Neural crest cell (in vitro differentiated cells): ENCODE measurements at regions not wholly inside any gene's neighbourhood (a gene's known extent, or its start where the extent isn't known, plus 50 kb on each side); places are given as distances from the start of the nearest gene placed in this dataset.

Experiments
- DNase-seq: peaks from one replicate; pipeline ENCODE4 v3.0.0; 2021; ENCODE audit warnings: low read depth, mixed read lengths, low spot score
- H3K27ac Mint-ChIP-seq: one replicate; pipeline ENCODE4 v1.8.0; 2021; ENCODE audit warnings: mild to moderate bottlenecking, mixed read lengths; ENCODE audit not compliant: unreplicated experiment
- H3K27me3 Mint-ChIP-seq: 2 replicates; pipeline ENCODE4 v1.8.0; 2021; ENCODE audit warnings: low read depth, mild to moderate bottlenecking, mixed read lengths
- H3K36me3 Mint-ChIP-seq: 2 replicates; pipeline ENCODE4 v1.8.0; 2021; ENCODE audit warnings: low read depth, mild to moderate bottlenecking, mixed read lengths
- H3K4me1 Mint-ChIP-seq: 2 replicates; pipeline ENCODE4 v1.8.0; 2021; ENCODE audit warnings: mixed read lengths
- H3K4me3 Mint-ChIP-seq: one replicate; pipeline ENCODE4 v1.8.0; 2021; ENCODE audit warnings: mild to moderate bottlenecking, mixed read lengths
- H3K9me3 Mint-ChIP-seq: 2 replicates; pipeline ENCODE4 v1.8.0; 2021; ENCODE audit warnings: mixed read lengths
- TF ChIP-seq, protein P1 (sequence below): fragments of 200-600 bp; sonication (generic); conservative IDR thresholded peaks from 2 replicates; pipeline ENCODE4 v1.5.0; 2021; ENCODE audit warnings: antibody characterized with exemption, mild to moderate bottlenecking

DNA sequence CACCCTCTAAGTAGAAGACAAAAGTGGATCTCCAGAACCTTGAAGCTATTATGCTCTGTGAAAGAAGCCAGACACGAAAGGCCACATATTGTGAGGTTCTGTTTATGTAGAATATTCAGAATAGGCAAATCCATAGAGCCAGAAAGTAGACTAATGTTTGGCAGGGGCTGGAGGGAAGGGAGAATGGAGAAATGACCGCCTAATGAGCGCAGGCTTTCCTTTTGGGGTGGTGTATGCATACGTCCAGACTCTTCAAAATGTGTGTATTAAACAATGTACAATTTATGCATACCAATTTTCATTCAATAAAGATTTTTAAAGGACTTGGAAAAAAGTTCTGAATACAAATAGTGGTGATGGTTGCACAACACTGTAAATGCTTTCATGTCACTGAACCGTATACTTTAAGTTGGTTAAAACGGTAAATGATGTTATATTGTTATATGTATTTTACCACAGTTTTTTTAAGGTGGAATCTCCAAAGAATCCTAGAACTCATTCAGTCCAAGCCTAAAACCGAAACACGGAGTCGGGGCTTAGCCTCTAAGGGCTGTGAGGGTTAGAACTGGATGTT lies 397.4 kb downstream of the SOX9 start:
- Mint-ChIP-seq H3K9me3 (no peaks in the 10 kb centered on the region), H3K27me3 (no peaks in the 10 kb centered on the region), H3K36me3 (no peaks in the 10 kb centered on the region), H3K4me1 (peaks cover 30% of the 10 kb centered on the region), H3K4me3 (no peak overlapping the region), H3K27ac (no peak overlapping the region)
- TF ChIP-seq, protein P1, sequence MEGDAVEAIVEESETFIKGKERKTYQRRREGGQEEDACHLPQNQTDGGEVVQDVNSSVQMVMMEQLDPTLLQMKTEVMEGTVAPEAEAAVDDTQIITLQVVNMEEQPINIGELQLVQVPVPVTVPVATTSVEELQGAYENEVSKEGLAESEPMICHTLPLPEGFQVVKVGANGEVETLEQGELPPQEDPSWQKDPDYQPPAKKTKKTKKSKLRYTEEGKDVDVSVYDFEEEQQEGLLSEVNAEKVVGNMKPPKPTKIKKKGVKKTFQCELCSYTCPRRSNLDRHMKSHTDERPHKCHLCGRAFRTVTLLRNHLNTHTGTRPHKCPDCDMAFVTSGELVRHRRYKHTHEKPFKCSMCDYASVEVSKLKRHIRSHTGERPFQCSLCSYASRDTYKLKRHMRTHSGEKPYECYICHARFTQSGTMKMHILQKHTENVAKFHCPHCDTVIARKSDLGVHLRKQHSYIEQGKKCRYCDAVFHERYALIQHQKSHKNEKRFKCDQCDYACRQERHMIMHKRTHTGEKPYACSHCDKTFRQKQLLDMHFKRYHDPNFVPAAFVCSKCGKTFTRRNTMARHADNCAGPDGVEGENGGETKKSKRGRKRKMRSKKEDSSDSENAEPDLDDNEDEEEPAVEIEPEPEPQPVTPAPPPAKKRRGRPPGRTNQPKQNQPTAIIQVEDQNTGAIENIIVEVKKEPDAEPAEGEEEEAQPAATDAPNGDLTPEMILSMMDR = no peak
- DNase-seq = no peak

DNA sequence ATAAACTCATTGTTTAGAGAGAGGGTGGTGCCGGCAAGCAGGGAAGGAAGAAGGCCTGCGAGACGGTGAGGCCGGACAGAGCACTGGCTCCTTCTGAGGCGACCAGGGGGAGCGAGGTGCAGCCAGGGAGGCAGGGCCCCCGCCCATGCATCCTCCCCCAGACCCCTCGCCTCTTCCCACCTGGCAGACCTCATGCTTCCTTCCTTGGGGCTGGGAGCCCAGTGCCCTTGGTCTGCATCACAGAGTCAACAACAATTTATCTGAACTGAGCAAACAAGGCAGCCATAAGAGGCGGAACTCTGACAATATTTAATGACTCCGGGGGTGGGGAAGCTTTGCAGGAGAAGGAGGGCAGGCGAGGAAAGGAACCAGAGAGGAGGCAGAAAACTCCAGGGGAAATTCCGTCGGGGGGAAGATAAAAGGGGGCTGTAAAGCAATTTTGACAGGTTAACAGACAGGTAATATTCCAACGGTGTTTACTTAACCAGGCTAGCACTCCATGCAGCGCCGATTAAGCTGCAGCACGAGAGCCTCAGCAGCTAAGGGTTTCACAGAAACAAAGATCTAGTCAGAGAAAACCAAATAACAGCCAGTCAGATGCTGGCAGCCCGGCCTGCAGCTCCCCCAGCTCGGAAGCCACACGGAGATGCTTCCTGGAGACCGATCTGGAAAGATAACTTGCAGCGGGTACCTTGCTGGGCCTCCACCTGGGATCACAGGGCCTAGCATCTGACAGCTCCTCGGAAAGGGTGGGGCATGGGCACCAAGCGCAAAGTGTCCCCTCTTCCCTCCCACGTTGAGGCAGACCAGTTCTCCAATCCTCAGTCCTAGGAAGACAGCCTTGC lies 398.2 kb downstream of the SOX9 start:
- H3K4me1 Mint-ChIP-seq = peaks cover 30% of the 10 kb centered on the region
- H3K9me3 Mint-ChIP-seq = no peaks in the 10 kb centered on the region
- no peak for DNase-seq
- TF ChIP-seq, protein P1 = no peak
- H3K36me3 Mint-ChIP-seq = no peaks in the 10 kb centered on the region
- peak overlapping the region; percentile 16 for H3K27ac Mint-ChIP-seq
- H3K27me3 Mint-ChIP-seq = no peaks in the 10 kb centered on the region
- H3K4me3 Mint-ChIP-seq = no peak overlapping the region

- H3K36me3 Mint-ChIP-seq = no peaks in the 10 kb centered on the region
- no peak overlapping the region for H3K4me3 Mint-ChIP-seq
- TF ChIP-seq, protein P1 = no peak
- no peak for DNase-seq
- no peaks in the 10 kb centered on the region for H3K9me3 Mint-ChIP-seq
- H3K27ac Mint-ChIP-seq = no peak overlapping the region
- H3K4me1 Mint-ChIP-seq = peaks cover 30% of the 10 kb centered on the region
- no peaks in the 10 kb centered on the region for H3K27me3 Mint-ChIP-seq
Measured at GRCh38 chr17:72519598-72519936, 398.7 kb downstream of the SOX9 start.

GRCh38 chr17:72520665-72521303 lies 400.0 kb downstream of the SOX9 start:
- Mint-ChIP-seq H3K4me3 (no peak overlapping the region), H3K9me3 (no peaks in the 10 kb centered on the region), H3K36me3 (no peaks in the 10 kb centered on the region), H3K4me1 (peaks cover 26% of the 10 kb centered on the region), H3K27me3 (no peaks in the 10 kb centered on the region), H3K27ac (no peak overlapping the region)
- no peak for DNase-seq
- TF ChIP-seq, protein P1 = no peak

- Mint-ChIP-seq H3K9me3 (no peaks in the 10 kb centered on the region), H3K27me3 (no peaks in the 10 kb centered on the region), H3K27ac (no peak overlapping the region), H3K4me1 (peaks cover 17% of the 10 kb centered on the region), H3K4me3 (no peak overlapping the region), H3K36me3 (no peaks in the 10 kb centered on the region)
- DNase-seq = no peak
- TF ChIP-seq, protein P1 = no peak
Measured at GRCh38 chr17:72523491-72523890, 402.7 kb downstream of the SOX9 start.
